22Rv1 (cell line): ENCODE measurements at regions not wholly inside any gene's neighbourhood (a gene's known extent, or its start where the extent isn't known, plus 50 kb on each side); places are given as distances from the start of the nearest gene placed in this dataset.

Source experiments
- ZFX ChIP-seq: fragments of 450-650 bp; IDR thresholded peaks from 2 replicates; pipeline ENCODE4 v1.6.1; 2017; ENCODE audit warnings: antibody characterized with exemption, borderline replicate concordance
- TF ChIP-seq, protein P1 (sequence below): fragments of 450-650 bp; IDR thresholded peaks from 2 replicates; pipeline ENCODE4 v1.5.1; 2017; ENCODE audit warnings: mild to moderate bottlenecking

DNA sequence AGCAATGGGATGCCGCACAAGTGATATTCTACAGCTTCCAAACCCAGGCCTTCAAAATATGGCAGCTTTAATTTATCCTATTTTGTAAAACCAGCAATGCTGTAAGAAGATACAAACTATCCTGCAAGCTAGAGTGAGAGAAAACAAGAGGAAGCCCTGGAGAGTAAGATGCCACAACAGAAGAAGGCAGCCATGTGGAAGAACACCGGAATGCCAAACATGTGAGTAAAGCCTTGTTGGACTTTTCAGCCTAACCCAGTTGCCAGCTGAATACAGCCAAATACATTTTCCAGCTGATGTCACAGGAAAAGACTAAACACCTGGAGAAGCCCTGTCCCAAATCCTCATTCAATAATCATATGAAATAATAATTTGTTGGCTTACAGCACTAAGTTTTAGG lies 1115.1 kb upstream of the CADM2 start:
- TF ChIP-seq, protein P1, sequence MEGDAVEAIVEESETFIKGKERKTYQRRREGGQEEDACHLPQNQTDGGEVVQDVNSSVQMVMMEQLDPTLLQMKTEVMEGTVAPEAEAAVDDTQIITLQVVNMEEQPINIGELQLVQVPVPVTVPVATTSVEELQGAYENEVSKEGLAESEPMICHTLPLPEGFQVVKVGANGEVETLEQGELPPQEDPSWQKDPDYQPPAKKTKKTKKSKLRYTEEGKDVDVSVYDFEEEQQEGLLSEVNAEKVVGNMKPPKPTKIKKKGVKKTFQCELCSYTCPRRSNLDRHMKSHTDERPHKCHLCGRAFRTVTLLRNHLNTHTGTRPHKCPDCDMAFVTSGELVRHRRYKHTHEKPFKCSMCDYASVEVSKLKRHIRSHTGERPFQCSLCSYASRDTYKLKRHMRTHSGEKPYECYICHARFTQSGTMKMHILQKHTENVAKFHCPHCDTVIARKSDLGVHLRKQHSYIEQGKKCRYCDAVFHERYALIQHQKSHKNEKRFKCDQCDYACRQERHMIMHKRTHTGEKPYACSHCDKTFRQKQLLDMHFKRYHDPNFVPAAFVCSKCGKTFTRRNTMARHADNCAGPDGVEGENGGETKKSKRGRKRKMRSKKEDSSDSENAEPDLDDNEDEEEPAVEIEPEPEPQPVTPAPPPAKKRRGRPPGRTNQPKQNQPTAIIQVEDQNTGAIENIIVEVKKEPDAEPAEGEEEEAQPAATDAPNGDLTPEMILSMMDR = no peak
- no peak for TF ChIP-seq ZFX
